ENCODE measurements at regions not wholly inside any gene's neighbourhood (a gene's known extent, or its start where the extent isn't known, plus 50 kb on each side); places are given as distances from the start of the nearest gene placed in this dataset.

DNA sequence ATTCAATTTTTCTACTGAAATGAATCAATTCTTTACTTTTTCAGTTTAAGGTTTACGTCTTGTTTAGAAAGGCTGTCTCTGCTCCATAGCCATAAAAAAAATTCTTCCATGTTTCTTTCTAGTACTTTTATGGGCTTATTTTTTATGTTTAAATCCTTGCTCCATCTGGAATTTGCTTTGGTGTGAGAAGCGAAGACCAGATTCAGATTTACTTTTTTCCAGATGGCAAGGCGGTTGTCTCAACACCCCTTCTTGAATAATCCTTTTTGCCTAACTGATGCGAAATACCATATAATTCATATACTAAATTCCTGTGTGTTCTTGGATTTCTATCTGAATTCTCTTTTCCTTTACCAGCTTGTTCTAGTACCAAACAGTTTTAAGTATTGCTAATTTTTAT is 101.5 kb downstream of the C1orf94 start:
- TF ChIP-seq EZH2phosphoT487 (IDR thresholded peaks at IDR 0.05; ENCODE audit: insufficient read depth, low read depth) (no peak), EZH2 (IDR thresholded peaks at IDR 0.05; ENCODE audit: insufficient read depth, poor library complexity, severe bottlenecking) (no peak)
